Caco-2 (cell line): ENCODE measurements at regions not wholly inside any gene's neighbourhood (a gene's known extent, or its start where the extent isn't known, plus 50 kb on each side); places are given as distances from the start of the nearest gene placed in this dataset.

Experiments
- BruUV-seq: library from RNA; stranded (reverse); fragments of 400-500 nt; replicated peaks from 2 replicates; lab custom pipeline; 2021; lab: Mats Ljungman, UMichigan
- CTCF ChIA-PET: fragments of 300-600 bp; sonication (Branson Sonifier 250); formaldehyde crosslinking; loops from one replicate; lab custom pipeline; 2022; ENCODE audit warnings: antibody characterized with exemption; lab: Charles Lee
- POLR2A ChIA-PET: fragments of 300-600 bp; sonication (Branson Sonifier 250); formaldehyde crosslinking; loops from one replicate; lab custom pipeline; 2022; ENCODE audit warnings: antibody characterized with exemption; lab: Charles Lee
- DNase-seq, 2 experiments: peaks; one replicate each; pipeline versions ENCODE4 v3.0.0 to v3.0.0-alpha.2; 2020 to 2022
- H3K27me3 ChIP-seq: replicated peaks from 2 replicates; pipeline ENCODE4 v1.6.0; 2011; ENCODE audit warnings: low read length; ENCODE audit not compliant: control insufficient read depth, insufficient read depth
- H3K36me3 ChIP-seq: 2 replicates; pipeline ENCODE4 v1.5.1; 2011; ENCODE audit warnings: low read length; ENCODE audit not compliant: control insufficient read depth, insufficient read depth
- H3K4me1 ChIP-seq: fragments of 250-450 bp; sonication (Bioruptor Pico); 2 replicates; pipeline ENCODE4 v1.5.1; 2020; ENCODE audit warnings: mild to moderate bottlenecking
- H3K4me3 ChIP-seq: 2 replicates; pipeline ENCODE4 v1.5.1; 2011; ENCODE audit warnings: low read depth, mild to moderate bottlenecking, control low read depth, low read length
- H3K9me3 ChIP-seq: fragments of 250-450 bp; sonication (Bioruptor Pico); 2 replicates; pipeline ENCODE4 v1.5.1; 2020; ENCODE audit warnings: mild to moderate bottlenecking, moderate library complexity
- H3K27ac Mint-ChIP-seq: one replicate; pipeline ENCODE4 v1.8.0; 2022; ENCODE audit warnings: mixed read lengths; ENCODE audit not compliant: unreplicated experiment
- H3K27me3 Mint-ChIP-seq: one replicate; pipeline ENCODE4 v1.8.0; 2022; ENCODE audit warnings: mixed read lengths; ENCODE audit not compliant: insufficient read depth, unreplicated experiment
- H3K36me3 Mint-ChIP-seq: one replicate; pipeline ENCODE4 v1.8.0; 2022; ENCODE audit warnings: mild to moderate bottlenecking, mixed read lengths; ENCODE audit not compliant: insufficient read depth, unreplicated experiment
- H3K4me1 Mint-ChIP-seq: one replicate; pipeline ENCODE4 v1.8.0; 2022; ENCODE audit warnings: low read depth, mixed read lengths; ENCODE audit not compliant: unreplicated experiment
- H3K4me3 Mint-ChIP-seq: one replicate; pipeline ENCODE4 v1.8.0; 2022; ENCODE audit warnings: mild to moderate bottlenecking, moderate library complexity, mixed read lengths; ENCODE audit not compliant: unreplicated experiment
- H3K9me3 Mint-ChIP-seq: one replicate; pipeline ENCODE4 v1.8.0; 2022; ENCODE audit warnings: mixed read lengths; ENCODE audit not compliant: unreplicated experiment
- CTCF ChIP-seq, 2 experiments: fragments of 200-600 bp in 1 of 2; IDR thresholded peaks; 1 replicate in 1 of 2; 2 replicates in 1 of 2; pipeline versions ENCODE4 v1.5.1 to v1.8.0; 2011 to 2022; ENCODE audit warnings: antibody characterized with exemption in 1 of 2, control low read depth in 1 of 2, inconsistent platforms in 1 of 2, low read depth in 1 of 2, low read length in 1 of 2, mild to moderate bottlenecking in 1 of 2, moderate library complexity in 1 of 2; ENCODE audit not compliant: insufficient read depth in 1 of 2, severe bottlenecking in 1 of 2, unreplicated experiment in 1 of 2
- intact Hi-C: fragments of 100-400 bp; cut with micrococcal nuclease; formaldehyde crosslinking; loops from one replicate; pipeline ENCODE4 v1.10.0; 2022; ENCODE audit not compliant: unreplicated experiment

- ChIA-PET POLR2A (no interaction called here), CTCF (no interaction called here)
- TF ChIP-seq CTCF (IDR thresholded peaks at IDR 0.05; ENCODE audit: insufficient read depth in 1 of 2, low read depth in 1 of 2, low read length in 1 of 2, severe bottlenecking in 1 of 2, unreplicated experiment in 1 of 2), result no peak
- Mint-ChIP-seq H3K4me1 (no peaks in the 10 kb centered on the region), H3K27me3 (no peaks in the 10 kb centered on the region), H3K36me3 (no peaks in the 10 kb centered on the region), H3K27ac (no peak overlapping the region), H3K9me3 (peaks cover 10% of the 10 kb centered on the region), H3K4me3 (no peak overlapping the region)
- no peak for DNase-seq
- BruUV-seq, result no TSS peak
- no peaks in the 10 kb centered on the region for H3K4me1 ChIP-seq
- no peak overlapping the region for H3K4me3 ChIP-seq
- H3K36me3 ChIP-seq, result no peaks in the 10 kb centered on the region
- intact Hi-C loops, result no loop called here
- no peaks in the 10 kb centered on the region for H3K27me3 ChIP-seq
- no peaks in the 10 kb centered on the region for H3K9me3 ChIP-seq
Measured at GRCh38 chr7:68314208-68314607, 1284.1 kb upstream of the AUTS2 start.

- no peaks in the 10 kb centered on the region for H3K27me3 Mint-ChIP-seq
- TF ChIP-seq CTCF (IDR thresholded peaks at IDR 0.05; ENCODE audit: insufficient read depth in 1 of 2, low read depth in 1 of 2, low read length in 1 of 2, severe bottlenecking in 1 of 2, unreplicated experiment in 1 of 2), result no peak
- H3K4me1 Mint-ChIP-seq, result no peaks in the 10 kb centered on the region
- H3K4me1 ChIP-seq, result no peaks in the 10 kb centered on the region
- H3K9me3 Mint-ChIP-seq, result peaks cover 10% of the 10 kb centered on the region
- intact Hi-C loops, result no loop called here
- H3K27ac Mint-ChIP-seq, result no peak overlapping the region
- no peaks in the 10 kb centered on the region for H3K9me3 ChIP-seq
- H3K36me3 ChIP-seq, result no peaks in the 10 kb centered on the region
- ChIA-PET CTCF (no interaction called here), POLR2A (no interaction called here)
- BruUV-seq, result no TSS peak
- H3K36me3 Mint-ChIP-seq, result no peaks in the 10 kb centered on the region
- no peak overlapping the region for H3K4me3 ChIP-seq
- H3K27me3 ChIP-seq, result no peaks in the 10 kb centered on the region
- no peak overlapping the region for H3K4me3 Mint-ChIP-seq
- no peak for DNase-seq
Measured at GRCh38 chr7:68317476-68317875, 1280.8 kb upstream of the AUTS2 start.

- ChIA-PET POLR2A (no interaction called here), CTCF (no interaction called here)
- Mint-ChIP-seq H3K27ac (no peak overlapping the region), H3K9me3 (peaks cover 10% of the 10 kb centered on the region), H3K36me3 (no peaks in the 10 kb centered on the region), H3K4me3 (no peak overlapping the region), H3K27me3 (no peaks in the 10 kb centered on the region), H3K4me1 (no peaks in the 10 kb centered on the region)
- Histone ChIP-seq H3K4me1 (no peaks in the 10 kb centered on the region), H3K4me3 (no peak overlapping the region), H3K27me3 (no peaks in the 10 kb centered on the region), H3K9me3 (no peaks in the 10 kb centered on the region), H3K36me3 (no peaks in the 10 kb centered on the region)
- TF ChIP-seq CTCF (IDR thresholded peaks at IDR 0.05; ENCODE audit: insufficient read depth in 1 of 2, low read depth in 1 of 2, low read length in 1 of 2, severe bottlenecking in 1 of 2, unreplicated experiment in 1 of 2), result no peak
- no peak for DNase-seq
- no TSS peak for BruUV-seq
- intact Hi-C loops, result no loop called here
Measured at GRCh38 chr7:68319061-68319460, 1279.2 kb upstream of the AUTS2 start.
